PC-3 (cell line): ENCODE measurements at regions not wholly inside any gene's neighbourhood (a gene's known extent, or its start where the extent isn't known, plus 50 kb on each side); places are given as distances from the start of the nearest gene placed in this dataset.

Source experiments
- CTCF ChIP-seq: fragments of 300-600 bp; sonication (generic); conservative IDR thresholded peaks from 2 replicates; pipeline ENCODE4 v1.5.1; 2017; ENCODE audit warnings: antibody characterized with exemption, low read depth, mild to moderate bottlenecking, low read length
- EZH2 ChIP-seq: fragments of 300-600 bp; sonication (generic); IDR thresholded peaks from one replicate; pipeline ENCODE4 v1.6.1; 2017; ENCODE audit warnings: antibody characterized with exemption, mild to moderate bottlenecking, low read length; ENCODE audit not compliant: unreplicated experiment
- EZH2phosphoT487 ChIP-seq: fragments of 300-600 bp; sonication (generic); IDR thresholded peaks from 2 replicates; pipeline ENCODE4 v1.6.1; 2018; ENCODE audit warnings: mild to moderate bottlenecking, antibody characterized with exemption, low read length, borderline replicate concordance

- TF ChIP-seq EZH2 (no peak), CTCF (no peak), EZH2phosphoT487 (no peak)
Measured at GRCh38 chr7:142407939-142408570, 150.2 kb upstream of the PRSS58 start.
